ENCODE measurements at regions not wholly inside any gene's neighbourhood (a gene's known extent, or its start where the extent isn't known, plus 50 kb on each side); places are given as distances from the start of the nearest gene placed in this dataset.

DNA sequence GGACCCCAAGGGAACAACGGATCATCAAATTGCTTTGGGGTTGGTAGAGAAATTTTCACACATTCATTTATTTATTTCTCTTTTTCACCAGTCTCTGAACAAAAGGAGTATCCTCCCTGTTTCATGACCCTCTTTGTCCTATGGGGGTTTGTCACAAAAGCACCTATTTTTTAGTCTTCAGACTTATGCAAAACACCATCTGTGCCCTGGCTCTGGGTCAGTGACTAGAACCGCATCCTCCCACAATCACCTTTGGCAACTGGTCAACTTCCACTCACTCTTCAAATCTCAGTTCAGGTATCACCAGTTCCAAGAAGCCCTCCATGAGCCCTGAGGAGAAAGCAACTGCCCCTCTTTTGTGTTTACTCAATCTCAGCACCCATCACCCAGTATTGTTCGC lies 395.7 kb downstream of the CDK5RAP2 start:
- TF ChIP-seq, protein P1, sequence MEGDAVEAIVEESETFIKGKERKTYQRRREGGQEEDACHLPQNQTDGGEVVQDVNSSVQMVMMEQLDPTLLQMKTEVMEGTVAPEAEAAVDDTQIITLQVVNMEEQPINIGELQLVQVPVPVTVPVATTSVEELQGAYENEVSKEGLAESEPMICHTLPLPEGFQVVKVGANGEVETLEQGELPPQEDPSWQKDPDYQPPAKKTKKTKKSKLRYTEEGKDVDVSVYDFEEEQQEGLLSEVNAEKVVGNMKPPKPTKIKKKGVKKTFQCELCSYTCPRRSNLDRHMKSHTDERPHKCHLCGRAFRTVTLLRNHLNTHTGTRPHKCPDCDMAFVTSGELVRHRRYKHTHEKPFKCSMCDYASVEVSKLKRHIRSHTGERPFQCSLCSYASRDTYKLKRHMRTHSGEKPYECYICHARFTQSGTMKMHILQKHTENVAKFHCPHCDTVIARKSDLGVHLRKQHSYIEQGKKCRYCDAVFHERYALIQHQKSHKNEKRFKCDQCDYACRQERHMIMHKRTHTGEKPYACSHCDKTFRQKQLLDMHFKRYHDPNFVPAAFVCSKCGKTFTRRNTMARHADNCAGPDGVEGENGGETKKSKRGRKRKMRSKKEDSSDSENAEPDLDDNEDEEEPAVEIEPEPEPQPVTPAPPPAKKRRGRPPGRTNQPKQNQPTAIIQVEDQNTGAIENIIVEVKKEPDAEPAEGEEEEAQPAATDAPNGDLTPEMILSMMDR (IDR thresholded peaks at IDR 0.05), result no peak
- TF ChIP-seq POLR2A (IDR thresholded peaks at IDR 0.05), result no peak
- no peak for TF ChIP-seq EP300 (IDR thresholded peaks at IDR 0.05; ENCODE audit: low read depth)
